Stimulated activated naive CD8-positive, alpha-beta T cell treated with anti-CD3 and anti-CD28 coated beads, Interleukin-15, Interleukin-2, amounts not matched to agents 100 U/mL and 50 U/mL, for 24 hours (primary cell): ENCODE measurements at regions not wholly inside any gene's neighbourhood (a gene's known extent, or its start where the extent isn't known, plus 50 kb on each side); places are given as distances from the start of the nearest gene placed in this dataset.

Experiments used
- ATAC-seq: fragments of 150-1000 bp; cut with Tn5 transposase; one replicate; pipeline ENCODE4 v1.10.0; 2021
- DNase-seq: peaks from one replicate; pipeline ENCODE4 v3.0.0; 2021

GRCh38 chr15:98196371-98196770 lies 235.9 kb downstream of the ARRDC4 start:
- DNase-seq (no peak), ATAC-seq (no peak)

- no peak for ATAC-seq
- no peak for DNase-seq
Measured at GRCh38 chr15:98202256-98202655, 241.8 kb downstream of the ARRDC4 start.

- ATAC-seq (no peak), DNase-seq (no peak)
Measured at GRCh38 chr15:98203872-98204660, 243.6 kb downstream of the ARRDC4 start.

- no peak for ATAC-seq
- no peak for DNase-seq
Measured at GRCh38 chr15:98207928-98208327, 247.4 kb downstream of the ARRDC4 start.

- no peak for ATAC-seq
- DNase-seq = no peak
Measured at GRCh38 chr15:98213346-98213979, 253.0 kb downstream of the ARRDC4 start.

- DNase-seq (no peak), ATAC-seq (no peak)
Measured at GRCh38 chr15:98216166-98216565, 255.7 kb downstream of the ARRDC4 start.

- DNase-seq (no peak), ATAC-seq (no peak)
Measured at GRCh38 chr15:98217356-98217755, 256.9 kb downstream of the ARRDC4 start.

- DNase-seq (no peak), ATAC-seq (no peak)
Measured at GRCh38 chr15:98221144-98221543, 260.6 kb downstream of the ARRDC4 start.

- DNase-seq (no peak), ATAC-seq (no peak)
Measured at GRCh38 chr15:98221577-98221976, 261.1 kb downstream of the ARRDC4 start.

GRCh38 chr15:98226149-98226548 lies 265.6 kb downstream of the ARRDC4 start:
- DNase-seq (no peak), ATAC-seq (no peak)

- DNase-seq (no peak), ATAC-seq (no peak)
Measured at GRCh38 chr15:98226578-98226977, 266.1 kb downstream of the ARRDC4 start.

- DNase-seq = no peak
- no peak for ATAC-seq
Measured at GRCh38 chr15:98228846-98229245, 268.3 kb downstream of the ARRDC4 start.

GRCh38 chr15:98230975-98231374 lies 270.5 kb downstream of the ARRDC4 start:
- DNase-seq (no peak), ATAC-seq (no peak)

- no peak for DNase-seq
- ATAC-seq = no peak
Measured at GRCh38 chr15:98231696-98232440, 271.4 kb downstream of the ARRDC4 start.

- ATAC-seq (no peak), DNase-seq (no peak)
Measured at GRCh38 chr15:98232761-98233160, 272.3 kb downstream of the ARRDC4 start.

- DNase-seq (no peak), ATAC-seq (no peak)
Measured at GRCh38 chr15:98233873-98234272, 273.4 kb downstream of the ARRDC4 start.

GRCh38 chr15:98240303-98240702 lies 279.8 kb downstream of the ARRDC4 start:
- DNase-seq (no peak), ATAC-seq (no peak)

- ATAC-seq (no peak), DNase-seq (no peak)
Measured at GRCh38 chr15:98241032-98241554, 280.6 kb downstream of the ARRDC4 start.

GRCh38 chr15:98257290-98257689 lies 296.8 kb downstream of the ARRDC4 start:
- DNase-seq (no peak), ATAC-seq (no peak)

GRCh38 chr15:98263787-98264186 lies 303.3 kb downstream of the ARRDC4 start:
- ATAC-seq (no peak), DNase-seq (no peak)

GRCh38 chr15:98266295-98266694 lies 305.8 kb downstream of the ARRDC4 start:
- ATAC-seq (no peak), DNase-seq (no peak)

- DNase-seq (no peak), ATAC-seq (no peak)
Measured at GRCh38 chr15:98268163-98268562, 307.7 kb downstream of the ARRDC4 start.

GRCh38 chr15:98272625-98273024 lies 312.1 kb downstream of the ARRDC4 start:
- no peak for DNase-seq

More at GRCh38 chr15:98272625-98273024, 312.1 kb downstream of the ARRDC4 start:
- no peak for ATAC-seq
